K562 (cell line): ENCODE measurements at regions not wholly inside any gene's neighbourhood (a gene's known extent, or its start where the extent isn't known, plus 50 kb on each side); places are given as distances from the start of the nearest gene placed in this dataset.

Experiments
- CTCF ChIP-seq, 3 experiments: IDR thresholded peaks in 2 of 3; conservative IDR thresholded peaks in 1 of 3; 2 replicates each; pipeline ENCODE4 v1.5.1; 2011 to 2012; ENCODE audit warnings: low read length in 3 of 3, mild to moderate bottlenecking in 3 of 3, control low read depth in 2 of 3, improper control_type of control experiment in 1 of 3, inconsistent platforms in 1 of 3, low read depth in 1 of 3, mixed read lengths in 1 of 3, moderate library complexity in 1 of 3; ENCODE audit not compliant: insufficient read depth in 2 of 3
- DPF2 ChIP-seq: fragments of 450-650 bp; IDR thresholded peaks from 2 replicates; pipeline ENCODE4 v1.6.1; 2016
- EGR1 ChIP-seq: fragments of 450-650 bp; conservative IDR thresholded peaks from 2 replicates; pipeline ENCODE4 v1.6.1; 2017; ENCODE audit warnings: mild to moderate bottlenecking
- ETV5 ChIP-seq: sonication (generic); formaldehyde crosslinking; IDR thresholded peaks from 2 replicates; pipeline ENCODE4 v1.4.0; 2020; ENCODE audit warnings: low read depth, mild to moderate bottlenecking, missing genetic modification reagents
- KLF10 ChIP-seq: fragments of 250-450 bp; sonication (Bioruptor Pico); IDR thresholded peaks from 2 replicates; pipeline ENCODE4 v1.6.1; 2021; ENCODE audit warnings: matching md5 sums
- NR2C1 ChIP-seq, 2 experiments: fragments of 450-650 bp; IDR thresholded peaks; 2 replicates each; pipeline ENCODE4 v1.6.1; 2017; ENCODE audit warnings: mild to moderate bottlenecking in 2 of 2, antibody characterized with exemption in 1 of 2, inconsistent platforms in 1 of 2, missing compliant biosample characterization in 1 of 2, missing genetic modification characterization in 1 of 2
- PKNOX1 ChIP-seq: fragments of 450-650 bp; IDR thresholded peaks from 2 replicates; pipeline ENCODE4 v1.6.1; 2016
- POLR2A ChIP-seq: fragments of 450-650 bp; conservative IDR thresholded peaks from 2 replicates; pipeline ENCODE4 v1.6.1; 2016
- PRMT5 ChIP-seq: sonication (generic); formaldehyde crosslinking; IDR thresholded peaks from 2 replicates; pipeline ENCODE4 v1.5.0; 2020; ENCODE audit warnings: missing genetic modification reagents
- PTTG1 ChIP-seq: fragments of 450-650 bp; IDR thresholded peaks from 2 replicates; pipeline ENCODE4 v1.6.1; 2016; ENCODE audit warnings: low read depth, mild to moderate bottlenecking, missing genetic modification characterization, missing compliant biosample characterization
- SPI1 ChIP-seq: IDR thresholded peaks from 2 replicates; pipeline ENCODE4 v1.6.1; 2011; ENCODE audit warnings: low read depth, low read length, control low read depth, borderline replicate concordance
- USF1 ChIP-seq: sonication (generic); formaldehyde crosslinking; IDR thresholded peaks from 2 replicates; pipeline ENCODE4 v1.9.0; 2022; ENCODE audit warnings: mild to moderate bottlenecking, missing genetic modification reagents
- USF2 ChIP-seq: sonication (generic); formaldehyde crosslinking; IDR thresholded peaks from 2 replicates; pipeline ENCODE4 v1.5.0; 2020; ENCODE audit warnings: missing genetic modification reagents
- ZBTB33 ChIP-seq: sonication (generic); formaldehyde crosslinking; IDR thresholded peaks from 2 replicates; pipeline ENCODE4 v1.8.1; 2023; ENCODE audit warnings: mild to moderate bottlenecking, missing genetic modification reagents

- TF ChIP-seq PKNOX1 = no peak
- TF ChIP-seq USF1 (CRISPR knock-in tag) = no peak
- TF ChIP-seq ZBTB33 (CRISPR knock-in tag) = no peak
- TF ChIP-seq SPI1 = no peak
- no peak for TF ChIP-seq USF2 (CRISPR knock-in tag)
- no peak for TF ChIP-seq DPF2
- no peak for TF ChIP-seq EGR1
- no peak for TF ChIP-seq POLR2A
- TF ChIP-seq NR2C1 (IDR thresholded peaks at IDR 0.05) = no peak
- no peak for TF ChIP-seq NR2C1 (tag; IDR thresholded peaks at IDR 0.05)
- no peak for TF ChIP-seq PTTG1
- TF ChIP-seq KLF10 (CRISPR knock-in tag) = no peak
- no peak for TF ChIP-seq ETV5 (CRISPR knock-in tag)
- no peak for TF ChIP-seq PRMT5 (CRISPR knock-in tag)
- no peak for TF ChIP-seq CTCF (IDR thresholded peaks at IDR 0.05 in 2 of 3, conservative IDR thresholded peaks at IDR 0.05 in 1 of 3; ENCODE audit: insufficient read depth in 2 of 3, low read depth in 1 of 3, low read length in 3 of 3)
Observed at GRCh38 chr2:200172944-200173581, 133.4 kb upstream of the SPATS2L start.
